Heart right ventricle (tissue), 16 donors: ENCODE measurements at regions not wholly inside any gene's neighbourhood (a gene's known extent, or its start where the extent isn't known, plus 50 kb on each side); places are given as distances from the start of the nearest gene placed in this dataset.

Experiments used
- ATAC-seq, 8 donors: fragments of 200-7000 bp; cut with Tn5 transposase; one replicate each; pipeline ENCODE4 v1.9.1; 2020; ENCODE audit warnings: mild to moderate bottlenecking in 8 of 8, moderate library complexity in 8 of 8, moderate number of reproducible peaks in 1 of 8
- DNase-seq, 2 donors: peaks; one replicate each; pipeline ENCODE4 v3.0.0-alpha.2; 2020
- H3K27ac ChIP-seq, 10 donors: fragments of 200-600 bp; sonication (generic) in 2 of 10; one replicate each; pipeline versions ENCODE4 v1.5.0 to v1.8.0; 2020 to 2022; ENCODE audit warnings: mild to moderate bottlenecking in 3 of 10
- H3K27me3 ChIP-seq, 7 donors: fragments of 200-600 bp; one replicate each; pipeline ENCODE4 v1.8.0; 2021 to 2022; ENCODE audit warnings: mild to moderate bottlenecking in 2 of 7
- H3K36me3 ChIP-seq, 9 donors: fragments of 200-600 bp; sonication (generic) in 1 of 9; one replicate each; pipeline versions ENCODE4 v1.5.0 to v1.8.0; 2020 to 2022; ENCODE audit warnings: mild to moderate bottlenecking in 2 of 9
- H3K4me1 ChIP-seq, 9 donors: fragments of 200-600 bp; sonication (generic) in 1 of 9; one replicate each; pipeline versions ENCODE4 v1.5.0 to v1.8.0; 2020 to 2022; ENCODE audit warnings: mild to moderate bottlenecking in 4 of 9
- H3K4me3 ChIP-seq, 10 donors: fragments of 200-600 bp; sonication (generic) in 2 of 10; one replicate each; pipeline versions ENCODE4 v1.5.0 to v1.8.0; 2020 to 2022; ENCODE audit warnings: mild to moderate bottlenecking in 7 of 10, moderate library complexity in 2 of 10
- H3K9me3 ChIP-seq, 11 donors: fragments of 200-600 bp in 10 of 11; sonication (generic) in 2 of 11; one replicate each; pipeline versions ENCODE4 v1.5.0 to v1.8.0; 2013 to 2022; ENCODE audit warnings: mild to moderate bottlenecking in 2 of 11, control low read depth in 1 of 11, moderate library complexity in 1 of 11
- WGBS, 2 donors: extraction: QIAGEN DNeasy Blood & Tissue Kit; methylation state at CpG; one replicate each; pipeline ENCODE4 v1.1.7; 2013; ENCODE audit warnings: inconsistent platforms in 1 of 2; 5-methylcytosine and 5-hydroxymethylcytosine counted together
- intact Hi-C, 10 donors: fragments of 100-400 bp; cut with DNase I; formaldehyde crosslinking; loops; one replicate each; pipeline versions ENCODE4 v1.11.1 to v1.14.2; 2022
- TF ChIP-seq, protein P1 (sequence below), 9 donors: fragments of 200-600 bp; sonication (generic) in 2 of 9; IDR thresholded peaks; one replicate each; pipeline versions ENCODE4 v1.5.0 to v1.8.0; 2021 to 2022; ENCODE audit warnings: antibody characterized with exemption in 9 of 9, mild to moderate bottlenecking in 5 of 9, moderate library complexity in 1 of 9
- donor health status: Arrhythmogenic right ventricular cardiomyopathy.
- donor health status: ischemic (EF 13 %, LVEDD 7.1; RV severe dilation, severe dysfunction).
- donor health status: healthy with polysubstance abuse.
- donor health status: DM: no; HTN: yes; CAD: no.
- donor health status: DM: no; HTN: no; CAD: no.
- donor health status: ischemic (EF 25% LVEDD 6.9; RV normal size, moderate dysfunction).
- donor health status: ischemic (EF 25% LVEDD 5.7; RV mildly dilated, moderate dysfunction).
- donor health status: healthy.
- donor health status: DM: yes; HTN: yes; CAD: no.
- donor health status: Ischemic cardiomyopathy.
- donor health status: ischemic (EF 35%, LVEDD 5.7; RV mildly dilated, moderate dysfunction).
- donor health status: nonischemic (EF 11% LVEDD 7.7; RV severe dilation, severe dysfunction).
- donor health status: DM: yes; HTN: yes; CAD: no.
- donor health status: PGD.
- donor health status: ischemic (EF 29% LVEDD 5.4; RV normal size, mild dysfunction).
- donor health status: nonischemic (EF 23%, LVEDD 6.1; RV moderate dilation, normal function).

DNA sequence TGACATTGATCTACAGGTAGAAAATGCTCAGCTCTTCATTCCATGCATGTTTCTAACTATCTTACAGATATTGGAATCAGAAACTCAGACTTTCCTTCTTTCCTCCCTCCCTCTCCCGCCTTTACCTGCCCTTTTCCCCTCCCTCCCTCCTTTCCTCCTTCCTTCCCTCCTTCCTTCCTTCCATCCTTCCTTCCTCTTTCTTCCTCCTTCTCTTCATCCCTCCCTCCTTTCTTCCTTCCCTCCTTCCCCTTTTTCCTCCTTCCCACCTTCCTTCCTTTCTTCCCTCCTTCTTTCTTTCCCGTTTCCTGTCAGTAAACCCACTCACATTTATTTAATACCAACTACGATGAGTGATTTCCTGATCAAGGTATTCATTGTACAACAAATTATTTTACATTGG lies 113.4 kb upstream of the IRS2 start:
- Histone ChIP-seq H3K4me3 (no peak overlapping the region), H3K4me1 (peaks cover 0 to 8% (median 0%) of the 10 kb centered on the region in 9 donors), H3K9me3 (peaks cover 0 to 7% (median 0%) of the 10 kb centered on the region in 11 donors), H3K27me3 (peaks cover 0 to 6% (median 0%) of the 10 kb centered on the region in 7 donors), H3K27ac (no peak overlapping the region), H3K36me3 (no peaks in the 10 kb centered on the region)
- intact Hi-C loops, result no loop called here
- WGBS, 2 donors, result 61 to 64% methylated on average over 3 of the region's 3 CpGs
- TF ChIP-seq, protein P1, sequence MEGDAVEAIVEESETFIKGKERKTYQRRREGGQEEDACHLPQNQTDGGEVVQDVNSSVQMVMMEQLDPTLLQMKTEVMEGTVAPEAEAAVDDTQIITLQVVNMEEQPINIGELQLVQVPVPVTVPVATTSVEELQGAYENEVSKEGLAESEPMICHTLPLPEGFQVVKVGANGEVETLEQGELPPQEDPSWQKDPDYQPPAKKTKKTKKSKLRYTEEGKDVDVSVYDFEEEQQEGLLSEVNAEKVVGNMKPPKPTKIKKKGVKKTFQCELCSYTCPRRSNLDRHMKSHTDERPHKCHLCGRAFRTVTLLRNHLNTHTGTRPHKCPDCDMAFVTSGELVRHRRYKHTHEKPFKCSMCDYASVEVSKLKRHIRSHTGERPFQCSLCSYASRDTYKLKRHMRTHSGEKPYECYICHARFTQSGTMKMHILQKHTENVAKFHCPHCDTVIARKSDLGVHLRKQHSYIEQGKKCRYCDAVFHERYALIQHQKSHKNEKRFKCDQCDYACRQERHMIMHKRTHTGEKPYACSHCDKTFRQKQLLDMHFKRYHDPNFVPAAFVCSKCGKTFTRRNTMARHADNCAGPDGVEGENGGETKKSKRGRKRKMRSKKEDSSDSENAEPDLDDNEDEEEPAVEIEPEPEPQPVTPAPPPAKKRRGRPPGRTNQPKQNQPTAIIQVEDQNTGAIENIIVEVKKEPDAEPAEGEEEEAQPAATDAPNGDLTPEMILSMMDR (IDR thresholded peaks at IDR 0.05), result no peak
- no peak for ATAC-seq
- no peak for DNase-seq

DNA sequence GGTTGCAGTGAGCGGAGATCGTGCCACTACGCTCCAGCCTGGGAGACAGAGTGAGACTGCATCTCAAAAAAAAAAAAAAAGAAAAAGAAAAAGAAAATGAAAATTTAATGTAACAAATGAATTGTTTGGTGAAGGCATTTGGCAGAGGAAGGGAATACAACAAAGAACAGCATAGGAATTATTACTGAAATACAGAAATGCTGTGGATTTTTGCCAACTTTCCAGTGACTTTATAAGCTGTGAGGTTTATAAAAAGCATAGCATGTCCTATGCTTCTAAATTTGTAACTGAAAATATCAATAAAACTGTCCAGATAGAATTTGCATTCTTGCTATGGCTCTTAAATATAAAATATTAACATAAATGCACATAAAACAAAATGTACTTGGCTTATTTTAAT lies 112.9 kb upstream of the IRS2 start:
- Histone ChIP-seq H3K27ac (no peak overlapping the region), H3K4me3 (no peak overlapping the region), H3K4me1 (peaks cover 0 to 8% (median 0%) of the 10 kb centered on the region in 9 donors), H3K9me3 (peaks cover 0 to 7% (median 0%) of the 10 kb centered on the region in 11 donors), H3K27me3 (peaks cover 0 to 6% (median 0%) of the 10 kb centered on the region in 7 donors), H3K36me3 (no peaks in the 10 kb centered on the region)
- intact Hi-C loops, result no loop called here
- DNase-seq (no peak), ATAC-seq (no peak)
- TF ChIP-seq, protein P1 (IDR thresholded peaks at IDR 0.05), result no peak
- 89 to 98% methylated on average over 3 of the region's 3 CpGs for whole genome bisulfite sequencing, 2 donors

DNA sequence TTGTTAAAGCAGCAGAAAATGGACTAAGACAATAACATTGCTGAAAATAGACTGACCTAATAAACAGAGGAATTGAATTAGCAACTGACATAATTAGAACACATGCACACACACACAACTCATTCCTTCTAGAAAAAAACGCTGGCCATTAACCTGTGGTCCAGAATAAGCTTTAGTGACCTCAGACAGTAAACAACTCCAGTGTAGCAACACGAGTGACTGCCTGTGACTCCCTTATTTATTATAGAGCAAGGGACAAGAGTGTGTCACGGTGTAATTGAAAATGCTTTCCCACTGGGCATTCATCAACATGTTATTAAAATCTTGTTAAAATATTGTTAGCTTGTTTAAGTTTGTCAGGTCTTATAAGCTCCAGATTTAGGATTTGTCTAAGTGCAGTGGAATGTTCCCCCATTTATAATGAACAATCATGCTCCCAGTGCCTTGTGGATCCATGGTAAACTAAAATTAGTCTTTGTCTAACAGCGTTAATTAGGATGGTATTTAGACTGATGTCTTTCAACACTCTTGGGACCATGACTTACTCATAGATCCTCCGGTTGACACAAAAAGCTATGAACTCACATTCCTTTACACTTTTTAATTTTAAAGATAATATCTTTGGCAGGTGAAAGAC lies 111.7 kb upstream of the IRS2 start:
- ATAC-seq, result peak in 4 of 8 donors; percentile 47 to 79 (median 63)
- intact Hi-C loops, result no loop called here

DNA sequence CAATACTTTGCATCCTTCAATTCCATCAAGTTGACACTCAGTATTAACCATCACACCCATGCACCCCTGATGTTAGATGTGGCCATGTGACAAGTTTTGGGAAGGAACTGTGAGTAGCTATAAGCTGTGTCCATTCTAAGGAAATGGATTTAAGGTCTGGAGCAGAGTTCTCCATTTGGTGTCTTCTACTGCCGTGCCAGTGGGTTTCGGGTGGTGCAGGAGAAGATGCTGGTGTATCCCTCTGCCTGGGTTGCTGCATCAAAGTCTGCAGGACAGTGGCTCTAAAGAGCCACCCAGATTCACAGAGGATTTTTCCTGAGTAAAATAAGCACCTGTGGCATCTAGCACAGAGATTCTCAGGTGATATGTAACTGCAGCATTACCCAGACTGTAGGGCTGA lies 105.7 kb upstream of the IRS2 start:
- H3K4me1 ChIP-seq, result no peaks in the 10 kb centered on the region
- H3K36me3 ChIP-seq, result no peaks in the 10 kb centered on the region
- no peaks in the 10 kb centered on the region for H3K27me3 ChIP-seq
- intact Hi-C loops, result no loop called here
- no peak overlapping the region for H3K27ac ChIP-seq
- H3K4me3 ChIP-seq, result no peak overlapping the region
- TF ChIP-seq, protein P1 (IDR thresholded peaks at IDR 0.05), result no peak
- ATAC-seq (no peak), DNase-seq (no peak)
- whole genome bisulfite sequencing, 2 donors, result 90 to 96% methylated on average over 2 of the region's 2 CpGs
- H3K9me3 ChIP-seq, result peaks cover 0 to 18% (median 7%) of the 10 kb centered on the region in 11 donors

More for the DNA sequence above, 111.7 kb upstream of the IRS2 start:
- TF ChIP-seq, protein P1 (IDR thresholded peaks at IDR 0.05), result no peak
- WGBS, 2 donors, result 59 to 67% methylated on average over 5 of the region's 5 CpGs
- Histone ChIP-seq H3K4me1 (peaks cover 0 to 8% (median 0%) of the 10 kb centered on the region in 9 donors), H3K27me3 (peaks cover 0 to 6% (median 0%) of the 10 kb centered on the region in 7 donors), H3K4me3 (no peak overlapping the region), H3K27ac (peak overlapping the region in 3 of 10 donors; percentile 30 to 46 (median 30)), H3K36me3 (no peaks in the 10 kb centered on the region), H3K9me3 (peaks cover 0 to 7% (median 0%) of the 10 kb centered on the region in 11 donors)
- no peak for DNase-seq
